GM12878 (cell line): ENCODE measurements at regions not wholly inside any gene's neighbourhood (a gene's known extent, or its start where the extent isn't known, plus 50 kb on each side); places are given as distances from the start of the nearest gene placed in this dataset.

Experiments used
- ATAC-seq: fragments of 200-7000 bp; cut with Tn5 transposase; 3 replicates; pipeline ENCODE4 v1.9.1; 2020; ENCODE audit warnings: mild to moderate bottlenecking, moderate library complexity
- BruUV-seq: library from RNA; stranded (reverse); fragments of 400-500 nt; replicated peaks from 2 replicates; lab custom pipeline; 2021; lab: Mats Ljungman, UMichigan
- CTCF ChIA-PET: fragments of 300-600 bp; sonication (Branson Sonifier 250); formaldehyde crosslinking; extraction: SDS; loops from one replicate; lab custom pipeline; 2021; ENCODE audit warnings: inconsistent platforms; lab: Yijun Ruan, JAX
- POLR2A ChIA-PET: fragments of 350-600 bp; formaldehyde crosslinking; extraction: SDS; loops from one replicate; lab custom pipeline; 2021; ENCODE audit warnings: inconsistent platforms; lab: Charles Lee
- RAD21 ChIA-PET: fragments of 300-600 bp; sonication (Branson Sonifier 250); formaldehyde crosslinking; loops from one replicate; lab custom pipeline; 2023; ENCODE audit warnings: antibody characterized with exemption; ENCODE audit not compliant: unreplicated experiment; lab: Charles Lee
- SMC1A ChIA-PET: fragments of 300-600 bp; sonication (Branson Sonifier 250); formaldehyde crosslinking; loops from one replicate; lab custom pipeline; 2023; ENCODE audit not compliant: unreplicated experiment, uncharacterized antibody; lab: Charles Lee
- DNase-seq: peaks from one replicate; pipeline ENCODE4 v3.0.0-alpha.2; 2011; ENCODE audit warnings: low read depth, low spot score
- FAIRE-seq: peaks from 3 replicates; lab custom pipeline; 2011; peaks lifted over from hg19 to GRCh38; lab: Jason Lieb, UNC
- H2AFZ ChIP-seq: 2 replicates; pipeline ENCODE4 v1.6.0; 2011; ENCODE audit warnings: low read depth, low read length, control low read depth; ENCODE audit not compliant: control insufficient read depth
- H3K27ac ChIP-seq: 2 replicates; pipeline ENCODE4 v1.5.1; 2011; ENCODE audit warnings: control low read depth; ENCODE audit not compliant: control insufficient read depth, insufficient read depth
- H3K27me3 ChIP-seq, 2 experiments: replicated peaks in 1 of 2; 2 replicates each; pipeline versions ENCODE4 v1.6.0 to v1.6.1; 2011; ENCODE audit warnings: low read length in 1 of 2; ENCODE audit not compliant: control insufficient read depth in 2 of 2, insufficient read depth in 2 of 2
- H3K36me3 ChIP-seq, 2 experiments: 2 replicates each; pipeline ENCODE4 v1.5.1; 2011; ENCODE audit warnings: low read length in 1 of 2; ENCODE audit not compliant: control insufficient read depth in 2 of 2, insufficient read depth in 2 of 2
- H3K4me1 ChIP-seq: 2 replicates; pipeline ENCODE4 v1.6.1; 2011; ENCODE audit warnings: mild to moderate bottlenecking, low read length, moderate library complexity, mixed read lengths; ENCODE audit not compliant: control insufficient read depth, insufficient read depth
- H3K4me2 ChIP-seq: 2 replicates; pipeline ENCODE4 v1.6.0; 2011; ENCODE audit warnings: control low read depth; ENCODE audit not compliant: control insufficient read depth, insufficient read depth
- H3K4me3 ChIP-seq: fragments of 200-600 bp; sonication (generic); 2 replicates; pipeline ENCODE4 v1.5.1; 2016
- H3K79me2 ChIP-seq: 2 replicates; pipeline ENCODE4 v1.6.0; 2011; ENCODE audit warnings: low read length; ENCODE audit not compliant: control insufficient read depth, insufficient read depth
- H3K9ac ChIP-seq: 2 replicates; pipeline ENCODE4 v1.8.0; 2011; ENCODE audit warnings: low read length, control low read depth, mixed read lengths; ENCODE audit not compliant: control insufficient read depth, insufficient read depth
- H3K9me3 ChIP-seq: replicated peaks from 3 replicates; pipeline ENCODE4 v1.5.1; 2011; ENCODE audit warnings: mild to moderate bottlenecking, low read length; ENCODE audit not compliant: control insufficient read depth, insufficient read depth
- H4K20me1 ChIP-seq: 2 replicates; pipeline ENCODE4 v1.6.0; 2011; ENCODE audit not compliant: control insufficient read depth, insufficient read depth
- ASH2L ChIP-seq: fragments of 300-600, 200-600 bp; sonication (generic); IDR thresholded peaks from 2 replicates; pipeline ENCODE4 v1.6.1; 2017; ENCODE audit warnings: low read depth, mild to moderate bottlenecking, borderline replicate concordance
- BCL11A ChIP-seq: IDR thresholded peaks from 2 replicates; pipeline ENCODE4 v1.6.1; 2011; ENCODE audit warnings: low read depth, low read length
- CBFB ChIP-seq: IDR thresholded peaks from 2 replicates; pipeline ENCODE4 v1.6.1; 2016; ENCODE audit warnings: antibody characterized with exemption, low read depth
- CBX3 ChIP-seq: fragments of 200-600 bp; sonication (generic); IDR thresholded peaks from 2 replicates; pipeline ENCODE4 v1.6.1; 2016; ENCODE audit warnings: low read depth, borderline replicate concordance
- CBX5 ChIP-seq: sonication (generic); IDR thresholded peaks from 2 replicates; pipeline ENCODE4 v1.6.1; 2016; ENCODE audit warnings: low read depth, moderate library complexity, mild to moderate bottlenecking, inconsistent platforms
- CHD1 ChIP-seq: IDR thresholded peaks from 2 replicates; pipeline ENCODE4 v1.6.1; 2012; ENCODE audit warnings: low read depth, low read length, improper control_type of control experiment
- FOS ChIP-seq: IDR thresholded peaks from 3 replicates; pipeline ENCODE4 v1.6.1; 2011; ENCODE audit warnings: borderline replicate concordance; ENCODE audit not compliant: insufficient read length; ENCODE audit errors: extremely low read depth
- MXI1 ChIP-seq: fragments of 150-350 bp; IDR thresholded peaks from 2 replicates; pipeline ENCODE4 v1.6.1; 2011; ENCODE audit warnings: low read depth, mild to moderate bottlenecking, inconsistent platforms, low read length, improper control_type of control experiment
- NFYB ChIP-seq: IDR thresholded peaks from 2 replicates; pipeline ENCODE4 v1.6.1; 2011; ENCODE audit warnings: low read depth, mild to moderate bottlenecking, low read length, improper control_type of control experiment, moderate library complexity; ENCODE audit not compliant: insufficient read depth
- NR2C2 ChIP-seq: IDR thresholded peaks from 2 replicates; pipeline ENCODE4 v1.6.1; 2011; ENCODE audit warnings: borderline replicate concordance, low read depth; ENCODE audit not compliant: control insufficient read depth, insufficient read length
- RAD51 ChIP-seq: fragments of 450-650 bp; IDR thresholded peaks from 2 replicates; pipeline ENCODE4 v1.6.1; 2016; ENCODE audit warnings: moderate library complexity, mild to moderate bottlenecking, inconsistent platforms
- RFX5 ChIP-seq: IDR thresholded peaks from 2 replicates; pipeline ENCODE4 v1.6.1; 2011; ENCODE audit warnings: low read depth, low read length, improper control_type of control experiment
- SUZ12 ChIP-seq: fragments of 200-600 bp; sonication (generic); IDR thresholded peaks from one replicate; pipeline ENCODE4 v1.6.1; 2018; ENCODE audit warnings: antibody characterized with exemption, mild to moderate bottlenecking; ENCODE audit not compliant: unreplicated experiment
- ZNF207 ChIP-seq: fragments of 450-650 bp; IDR thresholded peaks from 2 replicates; pipeline ENCODE4 v1.6.1; 2014; ENCODE audit warnings: antibody characterized with exemption, mild to moderate bottlenecking, borderline replicate concordance
- WGBS: methylation state at CpG from one replicate; pipeline ENCODE4 v1.1.6; 2016; ENCODE audit warnings: low lambda C conversion rate; ENCODE audit not compliant: insufficient replicate concordance, insufficient coverage; ENCODE audit errors: missing lambda C conversion rate; 5-methylcytosine and 5-hydroxymethylcytosine counted together
- in situ Hi-C: fragments of 300-500 bp; cut with MboI; formaldehyde crosslinking; loops from 9 replicates; pipeline ENCODE4 v1.14.3; 2018; ENCODE audit warnings: mixed read lengths
- intact Hi-C: fragments of 100-400 bp; cut with micrococcal nuclease; formaldehyde crosslinking; loops from one replicate; pipeline ENCODE4 v1.14.2; 2022; ENCODE audit not compliant: unreplicated experiment
- TF ChIP-seq, protein P1 (sequence below): IDR thresholded peaks from 2 replicates; pipeline ENCODE4 v1.6.1; 2011; ENCODE audit warnings: low read depth, low read length, improper control_type of control experiment, borderline replicate concordance

DNA sequence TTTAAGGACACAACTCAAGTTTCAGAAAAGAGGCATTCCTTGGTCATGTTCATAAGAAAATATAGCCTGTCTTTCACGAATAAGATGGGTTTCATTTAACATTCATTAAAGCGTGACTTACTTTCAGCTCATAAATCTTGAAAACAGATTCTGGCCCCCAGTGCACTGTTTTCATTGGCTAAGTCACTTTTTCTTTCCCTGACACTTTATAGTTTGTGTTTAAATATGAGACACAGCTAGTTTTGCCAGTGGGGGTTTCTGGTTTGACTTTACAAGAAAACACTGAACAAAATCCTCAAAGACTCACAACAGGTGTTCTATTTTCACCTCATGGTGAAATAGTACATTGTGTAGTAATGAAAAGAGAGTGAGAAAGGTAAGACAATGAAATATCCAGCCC lies 65.9 kb downstream of the PHLDA1 start:
- BruUV-seq, result no TSS peak
- no peaks in the 10 kb centered on the region for H4K20me1 ChIP-seq
- no peaks in the 10 kb centered on the region for H3K27me3 ChIP-seq
- ATAC-seq (no peak), FAIRE-seq (no peak), DNase-seq (no peak)
- intact Hi-C loops, result no loop called here
- no peak overlapping the region for H2AFZ ChIP-seq
- H3K36me3 ChIP-seq, result no peaks in the 10 kb centered on the region
- H3K79me2 ChIP-seq, result no peaks in the 10 kb centered on the region
- no peaks in the 10 kb centered on the region for H3K4me1 ChIP-seq
- no peak overlapping the region for H3K9ac ChIP-seq
- no peaks in the 10 kb centered on the region; the same call in 2 of the 3 replicates for H3K9me3 ChIP-seq
- in situ Hi-C loops, result no loop called here
- TF ChIP-seq NR2C2 (no peak), CBFB (no peak), SUZ12 (no peak), CHD1 (no peak), NFYB (no peak), MXI1 (no peak), BCL11A (no peak), ZNF207 (no peak), RFX5 (no peak), CBX5 (no peak), CBX3 (no peak), FOS (no peak), RAD51 (no peak), ASH2L (no peak)
- TF ChIP-seq, protein P1, sequence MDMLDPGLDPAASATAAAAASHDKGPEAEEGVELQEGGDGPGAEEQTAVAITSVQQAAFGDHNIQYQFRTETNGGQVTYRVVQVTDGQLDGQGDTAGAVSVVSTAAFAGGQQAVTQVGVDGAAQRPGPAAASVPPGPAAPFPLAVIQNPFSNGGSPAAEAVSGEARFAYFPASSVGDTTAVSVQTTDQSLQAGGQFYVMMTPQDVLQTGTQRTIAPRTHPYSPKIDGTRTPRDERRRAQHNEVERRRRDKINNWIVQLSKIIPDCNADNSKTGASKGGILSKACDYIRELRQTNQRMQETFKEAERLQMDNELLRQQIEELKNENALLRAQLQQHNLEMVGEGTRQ, result no peak
- ChIA-PET POLR2A (interaction anchor here (0.8 to 1.7 kb wide), 2 partner anchors 10 to 65 kb away, joined by 3 to 4 read pairs; no protein-coding TSS in a partner anchor), CTCF (no interaction called here), RAD21 (interaction anchor here (1.3 to 1.5 kb wide), 2 partner anchors 15 to 28 kb away, joined by 3 to 4 read pairs; no protein-coding TSS in a partner anchor), SMC1A (interaction anchor here (0.8 to 4.7 kb wide), 10 partner anchors 9 to 69 kb away, joined by 3 to 27 read pairs (median 3); no protein-coding TSS in a partner anchor)
- H3K27ac ChIP-seq, result no peak overlapping the region
- WGBS, result 85% methylated on average over 2 of the region's 2 CpGs
- H3K4me2 ChIP-seq, result no peak overlapping the region
- no peak overlapping the region for H3K4me3 ChIP-seq
